NCI-H345 (cell line): ENCODE measurements at regions not wholly inside any gene's neighbourhood (a gene's known extent, or its start where the extent isn't known, plus 50 kb on each side); places are given as distances from the start of the nearest gene placed in this dataset.
"Not testable (repeated sequence)": the region's sequence is repeated elsewhere in the genome, so short reads cannot be mapped to it uniquely, and the experiment has no call there.

Source experiments
- DNase-seq: peaks from one replicate; lab custom pipeline; 2025; lab: John Stamatoyannopoulos, UW

- no peak for DNase-seq
These were observed 1325.5 kb downstream of the REEP3 start for GRCh38 chr10:64846700-64847099.

- DNase-seq, result no peak
These were observed 1334.7 kb downstream of the REEP3 start for GRCh38 chr10:64855941-64856340.

- no peak for DNase-seq
These were observed 1338.7 kb downstream of the REEP3 start for GRCh38 chr10:64859911-64860310.

- DNase-seq, result no peak
These were observed 1342.6 kb downstream of the REEP3 start for GRCh38 chr10:64863836-64864235.

GRCh38 chr10:64867501-64867962, 1346.3 kb downstream of the REEP3 start:
- DNase-seq, result no peak

- no peak for DNase-seq
These were observed 1351.9 kb downstream of the REEP3 start for GRCh38 chr10:64873088-64873487.

GRCh38 chr10:64873959-64874358, 1352.8 kb downstream of the REEP3 start:
- no peak for DNase-seq

- DNase-seq, result no peak
These were observed 1359.3 kb downstream of the REEP3 start for GRCh38 chr10:64880546-64880945.

- DNase-seq, result no peak
These were observed 1360.1 kb downstream of the REEP3 start for GRCh38 chr10:64881257-64881656.

GRCh38 chr10:64896582-64896981, 1375.4 kb downstream of the REEP3 start:
- DNase-seq, result no peak

- DNase-seq, result not testable (repeated sequence)
These were observed 1385.1 kb downstream of the REEP3 start for GRCh38 chr10:64906311-64906710.

GRCh38 chr10:64924306-64924705, 1403.1 kb downstream of the REEP3 start:
- DNase-seq, result not testable (repeated sequence)

GRCh38 chr10:64952042-64952441, 1430.8 kb downstream of the REEP3 start:
- no peak for DNase-seq

GRCh38 chr10:64956441-64956840, 1435.2 kb downstream of the REEP3 start:
- DNase-seq, result no peak

- no peak for DNase-seq
These were observed 1437.9 kb downstream of the REEP3 start for GRCh38 chr10:64959116-64959515.

- no peak for DNase-seq
These were observed 1438.7 kb downstream of the REEP3 start for GRCh38 chr10:64959883-64960282.

GRCh38 chr10:64973391-64973790, 1452.2 kb downstream of the REEP3 start:
- DNase-seq, result no peak

GRCh38 chr10:64976150-64976549, 1454.9 kb downstream of the REEP3 start:
- DNase-seq, result no peak

- DNase-seq, result no peak
These were observed 1456.7 kb downstream of the REEP3 start for GRCh38 chr10:64977915-64978314.

GRCh38 chr10:64996886-64997285, 1475.7 kb downstream of the REEP3 start:
- no peak for DNase-seq

GRCh38 chr10:65010845-65011244, 1489.6 kb downstream of the REEP3 start:
- DNase-seq, result no peak

- no peak for DNase-seq
These were observed 1496.3 kb downstream of the REEP3 start for GRCh38 chr10:65017523-65017922.

GRCh38 chr10:65024886-65025285, 1503.7 kb downstream of the REEP3 start:
- DNase-seq, result no peak

- DNase-seq, result no peak
These were observed 1509.1 kb downstream of the REEP3 start for GRCh38 chr10:65030263-65030662.
